Cardiac muscle cell (in vitro differentiated cells and primary cell): ENCODE measurements at regions not wholly inside any gene's neighbourhood (a gene's known extent, or its start where the extent isn't known, plus 50 kb on each side); places are given as distances from the start of the nearest gene placed in this dataset.

Source experiments
- DNase-seq, 2 donors: peaks; one replicate each; pipeline versions ENCODE4 v3.0.0 to v3.0.0-alpha.2; 2010 to 2017; ENCODE audit warnings: low read depth in 1 of 2, low spot score in 1 of 2
- H3K27ac ChIP-seq: fragments of 200-600 bp; sonication (generic); 2 replicates; pipeline ENCODE4 v1.5.1; 2016
- H3K27me3 ChIP-seq: fragments of 200-600 bp; sonication (generic); 2 replicates; pipeline ENCODE4 v1.6.0; 2016; ENCODE audit warnings: control low read depth
- H3K36me3 ChIP-seq: fragments of 200-600 bp; sonication (generic); 2 replicates; pipeline ENCODE4 v1.5.1; 2016; ENCODE audit warnings: control low read depth
- H3K4me1 ChIP-seq: fragments of 200-600 bp; sonication (generic); 2 replicates; pipeline ENCODE4 v1.8.1; 2017; ENCODE audit warnings: low read depth, mild to moderate bottlenecking, mixed run types
- H3K4me3 ChIP-seq: fragments of 200-600 bp; sonication (generic); 2 replicates; pipeline ENCODE4 v1.5.1; 2016; ENCODE audit warnings: mild to moderate bottlenecking
- H3K9me3 ChIP-seq: fragments of 200-600 bp; sonication (generic); 2 replicates; pipeline ENCODE4 v1.5.1; 2017; ENCODE audit warnings: low read depth, mild to moderate bottlenecking, control low read depth
- CTCF ChIP-seq: IDR thresholded peaks from 2 replicates; pipeline ENCODE4 v1.5.1; 2012; ENCODE audit warnings: low read depth, mild to moderate bottlenecking, low read length

GRCh38 chr14:98037831-98038230 lies 1234.2 kb downstream of the BCL11B start:
- no peaks in the 10 kb centered on the region for H3K36me3 ChIP-seq
- DNase-seq = no peak
- H3K4me1 ChIP-seq = no peaks in the 10 kb centered on the region

GRCh38 chr14:98056946-98057345 lies 1215.1 kb downstream of the BCL11B start:
- no peaks in the 10 kb centered on the region for H3K9me3 ChIP-seq
- H3K27ac ChIP-seq = no peak overlapping the region
- H3K4me1 ChIP-seq = no peaks in the 10 kb centered on the region
- no peaks in the 10 kb centered on the region for H3K36me3 ChIP-seq
- DNase-seq = no peak
- no peak for TF ChIP-seq CTCF
- H3K27me3 ChIP-seq = no peaks in the 10 kb centered on the region
- no peak overlapping the region for H3K4me3 ChIP-seq

More at GRCh38 chr14:98037831-98038230, 1234.2 kb downstream of the BCL11B start:
- no peak overlapping the region for H3K4me3 ChIP-seq
- no peak overlapping the region for H3K27ac ChIP-seq
- no peaks in the 10 kb centered on the region for H3K27me3 ChIP-seq
- TF ChIP-seq CTCF = no peak
- H3K9me3 ChIP-seq = no peaks in the 10 kb centered on the region

- Histone ChIP-seq H3K27ac (no peak overlapping the region), H3K27me3 (no peaks in the 10 kb centered on the region), H3K4me1 (no peaks in the 10 kb centered on the region), H3K4me3 (no peak overlapping the region), H3K36me3 (no peaks in the 10 kb centered on the region), H3K9me3 (no peaks in the 10 kb centered on the region)
- no peak for DNase-seq
- no peak for TF ChIP-seq CTCF
Measured at GRCh38 chr14:98059106-98059505, 1212.9 kb downstream of the BCL11B start.

GRCh38 chr14:98062083-98062482 lies 1209.9 kb downstream of the BCL11B start:
- Histone ChIP-seq H3K27ac (no peak overlapping the region), H3K9me3 (no peaks in the 10 kb centered on the region), H3K4me3 (no peak overlapping the region), H3K4me1 (no peaks in the 10 kb centered on the region), H3K27me3 (no peaks in the 10 kb centered on the region), H3K36me3 (no peaks in the 10 kb centered on the region)
- no peak for DNase-seq
- TF ChIP-seq CTCF = no peak

- Histone ChIP-seq H3K9me3 (no peaks in the 10 kb centered on the region), H3K27ac (peak overlapping the region; percentile 40), H3K4me1 (peaks cover 7% of the 10 kb centered on the region), H3K36me3 (no peaks in the 10 kb centered on the region), H3K4me3 (no peak overlapping the region), H3K27me3 (no peaks in the 10 kb centered on the region)
- peak in 1 of 2 donors; percentile 41 for DNase-seq
- no peak for TF ChIP-seq CTCF
Measured at GRCh38 chr14:98069712-98070171, 1202.3 kb downstream of the BCL11B start.

- no peak for DNase-seq
- H3K36me3 ChIP-seq = no peaks in the 10 kb centered on the region
- peaks cover 7% of the 10 kb centered on the region for H3K4me1 ChIP-seq
- H3K27me3 ChIP-seq = no peaks in the 10 kb centered on the region
- H3K4me3 ChIP-seq = no peak overlapping the region
- no peak for TF ChIP-seq CTCF
- H3K27ac ChIP-seq = no peak overlapping the region
- no peaks in the 10 kb centered on the region for H3K9me3 ChIP-seq
Measured at GRCh38 chr14:98070536-98070935, 1201.5 kb downstream of the BCL11B start.
